Hypothalamus (tissue), 51 donors: ENCODE measurements at regions not wholly inside any gene's neighbourhood (a gene's known extent, or its start where the extent isn't known, plus 50 kb on each side); places are given as distances from the start of the nearest gene placed in this dataset.

ENCODE experiments used
- DNase-seq, 51 donors: peaks; one replicate each; lab custom pipeline; 2025; lab: John Stamatoyannopoulos, UW

- DNase-seq: no peak
These were observed 336.4 kb upstream of the ZMIZ1 start for GRCh38 chr10:78732381-78732780.

GRCh38 chr10:78736926-78737630 is 331.7 kb upstream of the ZMIZ1 start:
- DNase-seq: no peak

- DNase-seq: no peak
These were observed 330.6 kb upstream of the ZMIZ1 start for GRCh38 chr10:78737883-78738856.

- DNase-seq: no peak
These were observed 329.9 kb upstream of the ZMIZ1 start for GRCh38 chr10:78738861-78739260.

- DNase-seq: no peak
These were observed 329.2 kb upstream of the ZMIZ1 start for GRCh38 chr10:78739444-78740053.

- no peak for DNase-seq
These were observed 327.5 kb upstream of the ZMIZ1 start for GRCh38 chr10:78740976-78741915.

GRCh38 chr10:78742406-78742729 is 326.4 kb upstream of the ZMIZ1 start:
- DNase-seq: no peak

GRCh38 chr10:78742730-78743615 is 325.8 kb upstream of the ZMIZ1 start:
- DNase-seq: no peak

- DNase-seq: no peak
These were observed 324.7 kb upstream of the ZMIZ1 start for GRCh38 chr10:78744056-78744455.

- DNase-seq: no peak
These were observed 324.2 kb upstream of the ZMIZ1 start for GRCh38 chr10:78744491-78745090.

GRCh38 chr10:78745441-78745840 is 323.3 kb upstream of the ZMIZ1 start:
- no peak for DNase-seq

- no peak for DNase-seq
These were observed 322.5 kb upstream of the ZMIZ1 start for GRCh38 chr10:78746155-78746763.

GRCh38 chr10:78747401-78748234 is 321.1 kb upstream of the ZMIZ1 start:
- DNase-seq: no peak

GRCh38 chr10:78748235-78748533 is 320.6 kb upstream of the ZMIZ1 start:
- no peak for DNase-seq

GRCh38 chr10:78749200-78749599 is 319.6 kb upstream of the ZMIZ1 start:
- DNase-seq: no peak

- DNase-seq: no peak
These were observed 318.9 kb upstream of the ZMIZ1 start for GRCh38 chr10:78749898-78750297.

GRCh38 chr10:78750418-78750817 is 318.3 kb upstream of the ZMIZ1 start:
- DNase-seq: no peak

- DNase-seq: no peak
These were observed 317.1 kb upstream of the ZMIZ1 start for GRCh38 chr10:78751716-78752115.
